ENCODE measurements at regions not wholly inside any gene's neighbourhood (a gene's known extent, or its start where the extent isn't known, plus 50 kb on each side); places are given as distances from the start of the nearest gene placed in this dataset.

GRCh38 chr9:104326912-104327311 lies 177.2 kb upstream of the OR13F1 start:
- ChIA-PET CTCF (no interaction called here), POLR2A (no interaction called here)
- intact Hi-C loops (cut with micrococcal nuclease; ENCODE audit: unreplicated experiment), result no loop called here
- in situ Hi-C loops (cut with HindIII; ENCODE audit: low pct_unique_long_range_greater_than_20kb, low sequenced_read_pairs), result no loop called here
- H3K27ac ChIP-seq (ENCODE audit: low read length), result no peak overlapping the region
- DNase-seq (ENCODE audit: low read depth, low spot score) (no peak), ATAC-seq (no peak)
- TF ChIP-seq SIN3A (IDR thresholded peaks at IDR 0.05; ENCODE audit: borderline replicate concordance, insufficient read depth, low read depth, low read length) (no peak), TCF7L2 (IDR thresholded peaks at IDR 0.05; ENCODE audit: low read depth, low read length) (no peak), CTCF (IDR thresholded peaks at IDR 0.05) (no peak), POLR2AphosphoS5 (IDR thresholded peaks at IDR 0.05; ENCODE audit: low read depth, low read length) (no peak), REST (IDR thresholded peaks at IDR 0.05; ENCODE audit: insufficient read depth in 1 of 2, low read depth in 2 of 2, low read length in 1 of 2) (no peak)
- no peaks in the 10 kb centered on the region for H3K4me1 ChIP-seq (ENCODE audit: control insufficient read depth, insufficient read depth, low read length)
- H3K36me3 ChIP-seq (ENCODE audit: control insufficient read depth, insufficient read depth, low read length), result no peaks in the 10 kb centered on the region
- no TSS peak for BruUV-seq (replicated peaks)
- no peak overlapping the region for H3K4me3 ChIP-seq (ENCODE audit: low read depth in 2 of 2, low read length in 2 of 2)
- no peaks in the 10 kb centered on the region for H3K9me3 ChIP-seq (ENCODE audit: control insufficient read depth, insufficient read depth, low read depth, low read length)
- H3K27me3 ChIP-seq (ENCODE audit: control insufficient read depth, insufficient read depth, low read length), result no peaks in the 10 kb centered on the region

GRCh38 chr9:104329245-104329644 lies 174.8 kb upstream of the OR13F1 start:
- intact Hi-C loops (cut with micrococcal nuclease; ENCODE audit: unreplicated experiment), result no loop called here
- Histone ChIP-seq H3K36me3 (ENCODE audit: control insufficient read depth, insufficient read depth, low read length) (no peaks in the 10 kb centered on the region), H3K27ac (ENCODE audit: low read length) (no peak overlapping the region), H3K9me3 (ENCODE audit: control insufficient read depth, insufficient read depth, low read depth, low read length) (no peaks in the 10 kb centered on the region), H3K4me3 (ENCODE audit: low read depth in 2 of 2, low read length in 2 of 2) (no peak overlapping the region), H3K4me1 (ENCODE audit: control insufficient read depth, insufficient read depth, low read length) (no peaks in the 10 kb centered on the region), H3K27me3 (ENCODE audit: control insufficient read depth, insufficient read depth, low read length) (no peaks in the 10 kb centered on the region)
- ATAC-seq, result no peak
- no peak for DNase-seq (ENCODE audit: low read depth, low spot score)
- BruUV-seq (replicated peaks), result no TSS peak
- in situ Hi-C loops (cut with HindIII; ENCODE audit: low pct_unique_long_range_greater_than_20kb, low sequenced_read_pairs), result no loop called here
- POLR2A ChIA-PET, result no interaction called here
- CTCF ChIA-PET, result no interaction called here
- TF ChIP-seq SIN3A (IDR thresholded peaks at IDR 0.05; ENCODE audit: borderline replicate concordance, insufficient read depth, low read depth, low read length) (no peak), TCF7L2 (IDR thresholded peaks at IDR 0.05; ENCODE audit: low read depth, low read length) (no peak), POLR2AphosphoS5 (IDR thresholded peaks at IDR 0.05; ENCODE audit: low read depth, low read length) (no peak), REST (IDR thresholded peaks at IDR 0.05; ENCODE audit: insufficient read depth in 1 of 2, low read depth in 2 of 2, low read length in 1 of 2) (no peak), CTCF (IDR thresholded peaks at IDR 0.05) (no peak)

All from Panc1 (cell line).